GM19351 (cell line): ENCODE measurements at regions not wholly inside any gene's neighbourhood (a gene's known extent, or its start where the extent isn't known, plus 50 kb on each side); places are given as distances from the start of the nearest gene placed in this dataset.
A peak's percentile ranks its signal among the peaks of the same experiment; 100 is the strongest.

ENCODE experiments used
- ATAC-seq: cut with Tn5 transposase; IDR thresholded peaks from one replicate; pipeline ENCODE4 v1.9.1; 2021; ENCODE audit warnings: mild to moderate bottlenecking, moderate library complexity; ENCODE audit not compliant: unreplicated experiment

DNA sequence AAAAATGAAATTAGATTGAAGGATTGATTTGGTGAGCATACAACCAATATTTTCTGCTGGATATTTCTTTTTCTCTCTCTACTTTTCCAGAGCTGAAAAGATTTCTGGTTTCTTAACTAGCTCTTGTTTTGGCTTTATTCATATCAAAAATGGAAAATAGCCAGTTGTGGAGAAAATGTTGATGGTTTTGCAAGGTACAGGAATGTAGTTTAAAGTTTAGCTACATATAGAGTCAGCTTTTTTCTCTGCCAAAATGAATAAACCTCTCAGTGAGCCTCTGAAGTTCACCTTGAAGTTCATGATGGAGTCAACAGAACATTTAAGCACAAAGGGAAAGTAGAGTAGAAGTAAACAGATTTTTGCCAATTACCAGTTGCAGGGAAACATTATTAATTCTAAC is 720.5 kb upstream of the ALCAM start:
- no peak for ATAC-seq

DNA sequence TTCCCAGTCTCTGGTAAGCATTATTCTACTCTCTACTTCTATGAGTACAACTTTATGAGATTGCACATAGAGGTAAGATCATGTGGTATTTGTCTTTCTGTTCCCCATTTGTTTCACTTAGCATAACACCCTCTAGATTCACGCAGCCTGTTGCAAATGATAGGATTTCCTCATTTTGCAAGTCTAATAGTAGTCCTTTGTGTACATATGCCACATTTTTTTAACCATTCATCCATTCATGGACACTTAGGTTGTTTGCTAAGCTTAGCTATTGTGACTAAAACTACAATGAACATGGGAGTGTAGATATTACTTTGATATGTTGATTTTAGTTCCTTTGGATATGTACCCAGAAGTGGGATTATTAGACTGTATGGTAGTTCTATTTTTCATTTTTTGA is 717.9 kb upstream of the ALCAM start:
- no peak for ATAC-seq

DNA sequence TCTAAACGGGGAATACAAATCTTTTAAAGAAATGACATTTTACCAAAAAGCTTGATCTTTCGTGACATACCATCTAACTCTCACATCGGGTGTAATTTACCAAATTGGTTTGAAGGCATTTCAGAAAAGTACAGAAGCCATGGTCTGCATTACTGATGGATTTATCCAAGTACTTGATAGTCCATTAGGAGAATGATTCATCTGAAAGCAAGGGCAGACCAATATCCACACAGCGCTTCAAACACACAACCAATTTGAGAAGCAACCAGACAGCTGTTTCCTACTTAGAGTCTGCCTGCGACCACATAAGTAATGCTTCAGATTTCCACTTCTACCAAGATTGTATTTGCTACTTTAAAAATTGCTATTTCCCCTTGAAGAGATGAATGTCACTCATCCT is 697.6 kb upstream of the ALCAM start:
- no peak for ATAC-seq

DNA sequence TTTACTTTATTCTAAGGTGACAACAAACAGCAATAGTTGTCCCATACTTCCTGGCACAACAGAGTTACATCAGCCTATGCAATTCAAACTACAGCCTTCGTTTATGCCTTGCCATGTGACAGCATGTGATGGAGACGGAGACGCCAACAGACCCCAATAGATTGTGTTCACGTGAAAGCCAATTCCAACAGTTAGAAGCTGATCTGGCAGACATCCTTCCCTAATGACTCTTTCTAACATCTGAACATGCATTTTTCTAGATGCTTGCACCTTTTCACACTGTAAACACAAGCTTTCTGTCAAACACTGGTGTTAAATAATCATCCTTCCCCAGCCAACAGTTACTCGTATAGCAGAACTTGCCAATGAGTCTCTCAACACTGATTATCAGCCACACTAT is 694.4 kb upstream of the ALCAM start:
- ATAC-seq, result no peak

DNA sequence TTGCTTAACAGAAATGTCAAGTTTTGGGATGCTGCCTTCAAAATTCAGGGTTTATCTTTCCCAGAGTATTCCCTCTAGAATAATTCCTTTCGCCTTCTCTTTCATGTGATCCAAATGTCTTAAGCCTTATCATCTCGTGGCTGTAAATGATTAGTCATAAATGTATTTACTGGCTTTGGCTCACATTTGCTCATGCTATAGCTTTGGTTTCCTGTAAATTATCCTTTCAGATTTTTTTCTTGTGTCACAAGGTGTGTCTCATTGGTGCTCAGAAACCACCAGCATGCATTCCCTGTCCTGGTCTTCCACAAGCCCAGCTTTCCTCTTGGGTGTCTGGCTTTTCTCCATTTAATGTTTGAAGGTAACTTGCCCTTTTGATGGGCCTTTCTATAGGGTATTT is 692.7 kb upstream of the ALCAM start:
- ATAC-seq, result no peak

DNA sequence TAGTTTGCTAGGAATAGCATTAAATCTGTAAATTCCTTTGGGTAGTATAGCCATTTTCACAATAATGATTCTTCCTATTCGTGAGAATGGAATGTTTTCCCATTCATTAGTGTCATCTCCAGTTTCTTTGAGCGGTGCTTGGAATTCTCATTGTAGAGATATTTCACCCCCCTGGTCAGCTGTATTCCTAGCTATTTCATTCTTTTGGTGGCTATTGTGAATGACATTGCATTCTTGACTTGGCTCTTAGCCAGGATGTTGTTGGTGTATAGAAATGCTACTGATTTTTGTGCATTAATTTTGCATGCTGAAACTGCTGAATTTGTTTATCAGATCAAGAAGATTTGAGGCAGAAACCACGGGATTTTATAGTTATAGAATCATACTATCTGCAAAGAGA is 690.5 kb upstream of the ALCAM start:
- no peak for ATAC-seq

DNA sequence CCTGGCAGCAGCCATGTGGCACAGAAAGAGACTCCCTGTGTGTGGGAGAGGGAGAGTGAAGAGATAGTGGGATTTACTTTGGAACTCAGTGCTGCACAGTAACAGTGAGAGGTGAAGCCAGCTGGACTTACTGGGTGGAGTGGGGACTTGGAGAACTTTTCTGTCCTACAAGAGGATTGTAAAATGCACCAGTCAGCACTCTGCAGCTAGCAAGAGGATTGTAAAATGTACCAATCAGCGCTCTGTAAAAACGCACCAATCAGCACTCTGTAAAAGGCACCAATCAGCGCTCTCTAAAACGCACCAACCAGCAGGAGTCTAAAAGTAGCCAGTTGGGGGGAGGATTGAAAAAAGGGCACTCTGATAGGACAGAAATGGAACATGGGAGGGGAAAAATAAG is 688.8 kb upstream of the ALCAM start:
- ATAC-seq, result no peak

DNA sequence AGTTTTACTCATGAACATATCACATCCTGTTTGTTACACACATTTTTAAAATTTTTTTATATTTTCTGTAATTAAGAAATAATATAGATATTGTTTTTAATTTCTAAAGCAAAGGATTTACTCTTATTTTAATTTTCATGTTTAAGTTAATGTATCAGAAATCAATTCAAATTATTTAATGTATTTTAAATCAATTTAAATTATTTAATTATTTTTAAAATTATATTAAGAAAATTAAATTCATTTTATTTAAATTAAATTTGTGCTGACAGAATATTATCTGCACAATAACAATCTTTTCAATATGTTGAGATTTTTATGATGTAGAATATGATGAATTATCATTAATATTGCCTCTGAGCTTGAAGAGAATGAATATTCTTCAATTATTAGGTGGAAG is 681.2 kb upstream of the ALCAM start:
- ATAC-seq, result no peak

DNA sequence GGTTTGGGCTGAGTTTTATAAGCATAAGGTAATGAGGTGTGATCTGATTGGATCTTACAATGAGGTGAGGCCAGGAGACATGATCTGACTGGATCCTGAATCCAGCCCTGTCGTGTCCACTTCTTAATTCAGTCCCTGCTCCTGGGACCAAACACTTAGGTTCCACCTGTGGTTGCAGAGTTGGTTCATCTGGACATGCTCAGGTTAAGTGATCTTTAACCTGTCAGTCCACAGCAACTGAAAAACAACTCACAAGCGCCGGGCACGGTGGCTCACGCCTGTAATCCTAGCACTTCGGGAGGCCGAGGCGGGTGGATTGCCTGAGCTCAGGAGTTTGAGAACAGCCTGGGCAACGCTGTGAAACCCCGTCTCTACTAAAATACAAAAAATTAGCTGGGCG is 679.3 kb upstream of the ALCAM start:
- no peak for ATAC-seq

DNA sequence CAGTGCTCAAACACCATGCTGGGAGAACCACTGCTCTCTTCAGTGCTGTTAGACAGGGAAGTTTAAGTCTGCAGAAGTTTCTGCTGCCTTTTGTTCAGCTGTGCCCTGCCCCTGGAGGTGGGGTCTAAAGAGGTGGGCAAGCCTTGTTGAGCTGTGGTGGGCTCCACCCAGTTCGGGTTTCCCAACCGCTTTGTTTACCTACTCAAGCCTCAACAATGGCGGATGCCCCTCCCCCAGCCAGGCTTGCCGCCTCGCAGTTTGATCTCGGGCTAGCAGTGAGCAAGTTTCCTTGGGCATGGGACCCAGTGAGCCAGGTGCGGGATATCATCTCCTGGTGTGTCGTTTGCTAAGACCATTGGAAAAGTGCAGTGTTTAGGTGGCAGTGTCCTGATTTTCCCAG is 670.2 kb upstream of the ALCAM start:
- ATAC-seq, result no peak

DNA sequence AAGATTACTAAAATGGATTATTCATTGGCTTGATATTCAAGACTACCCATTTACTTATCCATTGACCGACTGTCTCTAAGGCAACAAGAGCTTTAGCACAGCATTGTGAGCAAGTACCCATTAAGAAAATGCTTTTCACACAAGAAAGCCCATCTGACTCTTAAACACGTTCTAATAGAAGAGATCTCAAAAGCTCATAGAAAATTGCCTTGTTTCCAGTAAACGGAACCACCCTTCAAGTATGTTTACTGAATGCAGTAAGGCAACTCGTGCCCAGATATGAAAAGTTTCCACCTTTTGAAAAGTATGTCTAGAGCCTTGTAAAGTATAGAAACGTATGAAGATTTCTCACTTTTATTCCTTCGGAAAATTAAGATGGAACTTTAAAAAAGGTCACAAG is 655.3 kb upstream of the ALCAM start:
- ATAC-seq, result no peak

DNA sequence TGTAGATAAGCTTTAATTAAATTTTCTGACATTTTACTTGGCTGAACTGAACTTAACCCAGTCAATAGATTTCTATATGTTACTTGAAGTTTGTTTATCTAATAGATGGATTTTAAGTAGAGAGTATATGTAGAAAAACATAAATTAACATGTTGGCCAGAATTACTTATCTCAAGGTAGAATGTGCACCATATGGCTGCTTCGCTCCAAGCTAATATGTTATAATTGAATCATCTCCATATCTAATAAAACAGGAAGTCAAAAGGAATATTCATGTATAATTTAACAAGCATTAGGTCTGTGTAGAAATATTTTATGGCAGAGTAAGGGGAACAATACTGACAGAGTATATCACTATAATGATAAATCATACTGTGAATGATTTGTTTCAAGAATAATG is 650.7 kb upstream of the ALCAM start:
- no peak for ATAC-seq

DNA sequence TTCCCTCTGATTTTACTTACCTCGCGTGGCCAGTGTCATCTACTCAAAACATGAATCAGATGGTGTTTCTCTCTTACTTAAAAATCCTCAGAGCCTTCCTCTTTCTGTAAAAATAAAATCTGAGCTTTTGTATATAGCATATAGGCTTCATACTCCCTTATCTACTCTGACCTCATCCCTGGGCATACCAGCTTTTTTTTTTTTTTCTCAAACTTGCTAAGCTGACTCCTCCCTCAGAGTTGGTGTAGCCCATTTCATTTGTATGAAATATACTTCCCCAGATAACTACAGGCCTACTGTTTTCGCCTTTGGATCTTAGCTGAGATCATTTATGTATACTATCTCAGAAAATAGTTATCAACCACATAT is 648.9 kb upstream of the ALCAM start:
- ATAC-seq, result peak; percentile 45

DNA sequence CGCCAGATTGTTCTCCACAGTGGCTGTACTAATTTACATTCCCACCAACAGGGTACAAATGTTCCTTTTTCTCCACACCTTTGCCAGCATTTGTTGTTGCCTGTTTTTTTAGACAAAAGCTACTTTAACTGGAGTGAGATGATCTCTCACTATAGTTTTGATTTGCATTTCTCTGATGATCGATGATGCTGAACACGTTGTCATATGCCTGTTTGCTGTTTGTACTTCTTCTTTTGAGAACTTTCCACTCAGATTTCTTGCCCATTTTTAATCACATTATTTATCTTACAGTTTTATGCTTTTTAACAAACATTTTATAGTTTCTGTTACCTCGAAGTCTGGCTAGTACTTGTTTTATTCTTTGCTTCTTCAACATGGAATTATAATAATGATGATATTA is 643.7 kb upstream of the ALCAM start:
- no peak for ATAC-seq

DNA sequence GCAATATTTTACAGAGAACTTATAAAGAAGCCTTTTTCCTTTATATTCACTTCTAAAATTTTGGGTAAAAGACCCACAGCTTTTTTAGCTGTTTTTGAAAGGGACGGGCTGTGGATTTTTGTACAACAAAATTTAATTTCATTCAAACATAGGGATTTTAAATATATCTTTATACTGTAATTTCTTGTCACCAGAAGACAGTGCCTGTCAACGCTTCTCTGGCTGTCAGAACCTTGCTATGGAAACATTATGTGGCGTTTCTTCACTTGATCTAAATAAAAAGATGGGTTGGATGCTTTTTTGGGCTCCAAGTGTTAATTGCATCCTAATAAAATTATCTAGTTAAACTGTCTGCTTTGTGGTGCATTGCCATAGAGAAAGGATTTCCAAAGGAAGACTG is 635.6 kb upstream of the ALCAM start:
- ATAC-seq, result no peak

DNA sequence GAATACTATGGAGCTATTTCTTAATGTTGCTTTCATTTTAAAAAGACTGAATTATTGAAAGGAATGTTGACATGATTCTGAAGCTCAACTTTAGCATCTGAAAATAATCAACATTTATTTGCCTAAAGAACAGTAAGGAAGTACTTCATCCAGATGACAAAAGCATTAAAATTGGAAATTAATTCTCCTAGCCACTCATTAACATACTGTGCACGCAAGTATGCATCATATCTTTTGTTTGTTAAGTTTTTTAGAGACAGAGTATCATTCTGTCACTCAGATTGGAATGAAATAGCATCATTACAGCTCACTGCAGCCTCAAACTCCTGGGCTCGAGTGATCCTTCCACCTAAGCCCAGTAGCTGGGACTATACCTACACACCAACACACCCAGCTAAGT is 632.1 kb upstream of the ALCAM start:
- no peak for ATAC-seq

DNA sequence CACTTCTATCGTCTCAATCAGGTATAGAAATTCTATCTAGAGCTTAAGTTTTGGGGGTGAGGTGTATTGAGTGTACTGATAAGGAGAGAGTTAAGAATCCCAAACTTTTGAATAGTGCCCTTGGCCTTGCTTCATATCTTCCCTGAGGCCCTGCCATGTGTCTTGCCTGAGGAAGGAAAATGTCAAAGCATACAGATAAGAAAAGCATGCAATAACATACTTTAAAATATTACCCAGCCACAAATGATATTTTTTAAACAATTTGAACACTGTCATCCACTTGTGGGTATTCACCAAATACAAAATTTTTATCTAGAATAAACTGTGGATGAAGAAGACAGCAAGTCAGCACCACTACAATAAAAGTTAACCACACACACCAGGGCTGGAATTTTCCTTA is 631.0 kb upstream of the ALCAM start:
- no peak for ATAC-seq

DNA sequence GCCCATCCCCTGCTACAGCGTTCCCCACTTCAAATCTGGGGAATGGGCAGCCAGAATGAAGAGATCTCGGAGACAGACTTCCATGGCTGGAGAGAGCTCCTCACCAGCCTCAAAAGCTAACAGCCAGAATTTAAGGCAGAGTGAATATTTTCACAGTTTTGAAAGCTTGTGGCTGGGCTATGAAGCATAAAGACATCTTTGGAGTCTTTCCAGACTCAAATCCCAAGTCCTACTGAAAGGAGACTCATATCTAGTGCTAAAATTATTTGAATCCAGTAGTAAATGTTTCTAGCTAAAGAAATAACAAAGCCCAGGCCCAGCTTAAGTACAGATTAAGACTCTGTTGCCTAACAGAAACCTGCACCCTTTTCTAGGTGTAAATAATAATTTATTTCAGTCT is 628.4 kb upstream of the ALCAM start:
- no peak for ATAC-seq

DNA sequence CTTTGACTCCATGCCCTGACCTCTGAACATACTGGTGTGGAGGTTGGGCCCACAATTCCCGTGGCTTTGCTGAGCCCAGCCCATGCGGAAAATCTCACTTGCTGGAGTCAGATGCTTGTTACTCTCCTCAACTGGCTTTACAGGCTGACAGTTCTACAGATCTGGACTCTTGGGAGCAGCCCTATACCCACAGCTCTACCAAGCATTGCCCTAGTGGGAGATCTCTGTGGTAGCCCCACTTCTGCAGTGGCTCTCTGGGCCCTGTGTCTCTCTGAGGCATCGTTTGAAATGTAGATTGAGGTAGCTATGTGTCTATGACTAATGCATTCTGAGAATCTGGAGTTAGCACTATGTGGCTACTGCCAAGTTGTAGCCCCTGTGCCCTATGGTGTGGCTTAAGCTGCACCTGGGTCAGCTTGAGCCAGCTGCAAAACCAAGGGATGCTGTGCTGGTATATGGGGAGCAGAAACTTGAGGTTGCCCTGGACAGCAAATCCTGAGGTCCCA is 625.8 kb upstream of the ALCAM start:
- no peak for ATAC-seq

DNA sequence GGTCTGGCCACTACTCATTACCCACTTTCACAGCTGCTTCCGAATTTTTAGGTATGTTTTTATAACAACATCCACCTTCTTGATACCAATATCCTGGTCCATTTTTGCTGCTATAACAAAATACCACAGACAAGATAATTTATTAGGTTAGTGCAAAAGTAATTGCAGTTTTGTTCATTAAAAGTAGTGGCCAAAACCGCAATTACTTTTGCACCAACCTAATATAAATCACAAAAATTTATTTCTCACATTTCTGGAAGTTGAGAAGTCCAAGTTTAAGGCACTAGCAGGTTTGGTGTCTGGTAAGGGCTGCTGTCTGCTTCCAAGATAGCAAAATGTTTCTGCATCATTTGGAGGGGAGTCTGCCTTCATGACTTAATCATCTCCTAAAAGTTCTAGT is 624.7 kb upstream of the ALCAM start:
- no peak for ATAC-seq

DNA sequence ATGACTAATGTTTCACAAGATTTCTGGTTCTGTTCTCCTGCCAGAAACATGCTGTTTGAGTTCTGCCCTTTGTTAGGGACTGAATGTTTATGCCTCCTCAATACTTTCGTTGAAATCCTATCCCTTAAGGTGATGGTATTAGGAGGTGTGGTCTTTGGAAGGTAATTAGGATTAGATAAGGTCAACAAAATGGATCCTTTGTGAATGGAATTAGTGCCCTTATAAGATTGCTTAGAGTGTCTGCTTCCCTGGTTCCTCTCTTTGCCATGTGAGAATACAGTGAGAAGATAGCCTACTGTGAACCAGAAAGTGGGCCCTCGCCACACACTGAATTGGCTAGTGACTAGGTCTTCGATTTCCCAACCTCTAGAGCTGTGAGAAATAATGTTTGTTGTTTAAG is 621.4 kb upstream of the ALCAM start:
- no peak for ATAC-seq

DNA sequence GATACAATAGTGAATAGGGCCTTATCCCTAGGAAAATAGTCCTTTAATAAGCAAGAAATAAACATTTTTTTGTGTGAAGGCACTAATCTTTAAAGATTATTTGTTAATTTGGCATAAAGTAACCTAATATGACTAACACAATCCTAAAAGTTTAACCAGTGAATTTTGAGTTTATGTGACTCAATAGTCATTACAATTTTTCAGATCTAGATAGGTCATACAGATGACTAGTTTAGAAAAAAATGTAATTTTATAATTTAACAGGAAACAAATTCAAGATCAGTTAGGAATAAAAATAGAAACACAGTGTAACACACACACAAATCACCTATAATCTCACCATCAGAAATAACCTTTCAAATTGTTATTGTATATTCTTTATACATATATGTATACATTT is 620.7 kb upstream of the ALCAM start:
- no peak for ATAC-seq

DNA sequence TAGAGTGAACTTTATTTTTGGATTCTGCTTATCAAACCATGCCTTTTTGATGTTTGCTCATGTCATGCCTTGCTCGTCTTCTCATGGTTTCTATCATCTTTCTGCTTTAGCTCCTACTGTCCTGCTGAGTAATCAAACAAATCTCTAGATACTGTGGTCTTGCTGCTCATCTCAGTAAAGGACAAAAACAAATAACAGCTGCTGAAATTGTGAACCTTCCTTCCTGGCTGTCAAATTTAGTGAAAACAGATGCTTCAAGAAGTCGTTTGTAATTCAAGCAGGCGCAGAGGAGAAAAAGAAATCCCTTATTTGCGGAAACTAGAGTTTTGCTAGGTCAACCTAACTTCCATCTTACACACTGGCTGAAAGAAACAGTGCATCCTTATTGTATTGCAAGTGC is 616.1 kb upstream of the ALCAM start:
- ATAC-seq, result no peak

DNA sequence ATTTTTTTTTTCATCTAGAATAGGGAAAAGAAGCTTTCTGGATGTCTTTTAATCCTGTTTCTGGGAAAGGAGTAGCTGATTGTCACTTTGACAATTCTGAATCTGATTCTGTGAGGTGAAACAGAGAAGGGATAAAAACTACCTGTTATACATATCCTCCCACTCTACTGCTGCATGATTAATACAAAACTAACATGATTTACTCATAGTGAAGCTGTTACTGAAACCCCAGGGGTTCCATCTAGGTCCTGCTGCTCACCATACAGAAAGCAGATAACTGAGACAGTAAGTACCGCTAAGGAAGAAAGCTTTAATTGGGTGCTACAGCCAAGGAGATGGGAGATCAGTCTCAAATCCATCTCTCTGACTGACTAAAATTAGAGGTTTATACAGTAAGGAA is 610.9 kb upstream of the ALCAM start:
- ATAC-seq, result peak; percentile 45
